Loucy (cell line): ENCODE measurements at regions not wholly inside any gene's neighbourhood (a gene's known extent, or its start where the extent isn't known, plus 50 kb on each side); places are given as distances from the start of the nearest gene placed in this dataset.
A peak's percentile ranks its signal among the peaks of the same experiment; 100 is the strongest.

ENCODE experiments used
- H2AFZ ChIP-seq: fragments of 200-600 bp; sonication (generic); 2 replicates; pipeline ENCODE4 v1.6.0; 2016; ENCODE audit warnings: antibody characterized with exemption, mild to moderate bottlenecking, low read length, moderate library complexity
- H3F3A ChIP-seq: fragments of 200-600 bp; 2 replicates; pipeline ENCODE4 v1.6.0; 2016; ENCODE audit warnings: antibody characterized with exemption, low read depth, mild to moderate bottlenecking
- H3K27me3 ChIP-seq: fragments of 200-600 bp; sonication (generic); 2 replicates; pipeline ENCODE4 v1.6.1; 2014; ENCODE audit warnings: low read length, mild to moderate bottlenecking; ENCODE audit not compliant: insufficient read depth, poor library complexity, severe bottlenecking
- H3K36me3 ChIP-seq: fragments of 200-600 bp; sonication (generic); 2 replicates; pipeline ENCODE4 v1.6.1; 2016; ENCODE audit warnings: low read length; ENCODE audit not compliant: insufficient read depth
- H3K4me1 ChIP-seq: fragments of 200-600 bp; sonication (generic); 2 replicates; pipeline ENCODE4 v1.5.1; 2014; ENCODE audit warnings: low read length, mild to moderate bottlenecking; ENCODE audit not compliant: insufficient read depth, poor library complexity, severe bottlenecking
- H3K4me2 ChIP-seq: fragments of 200-600 bp; sonication (generic); 2 replicates; pipeline ENCODE4 v1.6.0; 2014; ENCODE audit warnings: antibody characterized with exemption, low read length, low read depth, mild to moderate bottlenecking; ENCODE audit not compliant: poor library complexity, severe bottlenecking
- H3K4me3 ChIP-seq: fragments of 200-600 bp; sonication (generic); 2 replicates; pipeline ENCODE4 v1.5.1; 2014; ENCODE audit warnings: low read length, mild to moderate bottlenecking, mixed read lengths; ENCODE audit not compliant: poor library complexity, severe bottlenecking
- H3K79me2 ChIP-seq: fragments of 200-600 bp; sonication (generic); 2 replicates; pipeline ENCODE4 v1.6.1; 2014; ENCODE audit warnings: low read length; ENCODE audit not compliant: insufficient read depth
- H3K9ac ChIP-seq: fragments of 200-600 bp; sonication (generic); 2 replicates; pipeline ENCODE4 v1.6.0; 2014; ENCODE audit warnings: mild to moderate bottlenecking, low read depth, low read length, moderate library complexity; ENCODE audit not compliant: poor library complexity, severe bottlenecking
- H3K9me2 ChIP-seq: fragments of 200-600 bp; sonication (generic); replicated peaks from 2 replicates; pipeline ENCODE4 v1.6.1; 2016; ENCODE audit warnings: low read depth, low read length, mixed read lengths
- H3K9me3 ChIP-seq: fragments of 200-600 bp; sonication (generic); 2 replicates; pipeline ENCODE4 v1.6.1; 2014; ENCODE audit warnings: mild to moderate bottlenecking, antibody characterized with exemption, low read length, low read depth; ENCODE audit not compliant: insufficient read depth
- H4K20me1 ChIP-seq: fragments of 200-600 bp; sonication (generic); 2 replicates; pipeline ENCODE4 v1.6.0; 2014; ENCODE audit warnings: antibody characterized with exemption, low read length, mild to moderate bottlenecking; ENCODE audit not compliant: insufficient read depth, poor library complexity, severe bottlenecking
- EZH2phosphoT487 ChIP-seq: fragments of 200-600 bp; IDR thresholded peaks from 2 replicates; pipeline ENCODE4 v1.6.1; 2018; ENCODE audit warnings: antibody characterized with exemption, mild to moderate bottlenecking, moderate library complexity, borderline replicate concordance
- TF ChIP-seq, protein P1 (sequence below): fragments of 200-600 bp; sonication (generic); conservative IDR thresholded peaks from 2 replicates; pipeline ENCODE4 v1.5.1; 2014; ENCODE audit warnings: mild to moderate bottlenecking, antibody characterized with exemption, low read length

DNA sequence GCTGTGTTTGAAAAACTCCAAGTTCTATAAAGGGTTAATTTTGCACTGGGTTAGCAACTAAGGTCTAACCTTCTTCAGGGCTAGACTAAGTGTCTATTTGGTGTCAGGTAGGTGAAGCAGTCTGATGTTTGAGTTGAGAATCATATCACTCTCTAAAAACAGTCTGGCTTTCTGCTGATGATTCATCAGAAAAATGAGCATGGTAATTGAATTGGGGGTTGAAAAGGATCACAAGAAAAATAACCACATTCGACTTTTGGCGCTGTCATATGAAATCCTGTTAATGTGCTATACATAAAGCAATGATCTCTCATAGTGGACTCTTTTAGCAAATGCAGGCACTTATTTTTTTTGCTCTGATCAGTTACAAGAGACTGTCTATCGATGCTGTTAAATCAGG is 242.2 kb upstream of the AZI2 start:
- Histone ChIP-seq H3K36me3 (no peaks in the 10 kb centered on the region), H3K9me3 (no peaks in the 10 kb centered on the region), H3K79me2 (no peaks in the 10 kb centered on the region), H4K20me1 (no peaks in the 10 kb centered on the region), H3K4me3 (no peak overlapping the region), H3K4me1 (no peaks in the 10 kb centered on the region), H3K4me2 (peak overlapping the region; percentile 1), H3K9me2 (no peaks in the 10 kb centered on the region), H3K27me3 (no peaks in the 10 kb centered on the region), H2AFZ (no peak overlapping the region), H3F3A (no peaks in the 10 kb centered on the region), H3K9ac (no peak overlapping the region)
- TF ChIP-seq, protein P1, sequence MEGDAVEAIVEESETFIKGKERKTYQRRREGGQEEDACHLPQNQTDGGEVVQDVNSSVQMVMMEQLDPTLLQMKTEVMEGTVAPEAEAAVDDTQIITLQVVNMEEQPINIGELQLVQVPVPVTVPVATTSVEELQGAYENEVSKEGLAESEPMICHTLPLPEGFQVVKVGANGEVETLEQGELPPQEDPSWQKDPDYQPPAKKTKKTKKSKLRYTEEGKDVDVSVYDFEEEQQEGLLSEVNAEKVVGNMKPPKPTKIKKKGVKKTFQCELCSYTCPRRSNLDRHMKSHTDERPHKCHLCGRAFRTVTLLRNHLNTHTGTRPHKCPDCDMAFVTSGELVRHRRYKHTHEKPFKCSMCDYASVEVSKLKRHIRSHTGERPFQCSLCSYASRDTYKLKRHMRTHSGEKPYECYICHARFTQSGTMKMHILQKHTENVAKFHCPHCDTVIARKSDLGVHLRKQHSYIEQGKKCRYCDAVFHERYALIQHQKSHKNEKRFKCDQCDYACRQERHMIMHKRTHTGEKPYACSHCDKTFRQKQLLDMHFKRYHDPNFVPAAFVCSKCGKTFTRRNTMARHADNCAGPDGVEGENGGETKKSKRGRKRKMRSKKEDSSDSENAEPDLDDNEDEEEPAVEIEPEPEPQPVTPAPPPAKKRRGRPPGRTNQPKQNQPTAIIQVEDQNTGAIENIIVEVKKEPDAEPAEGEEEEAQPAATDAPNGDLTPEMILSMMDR = no peak
- no peak for TF ChIP-seq EZH2phosphoT487

DNA sequence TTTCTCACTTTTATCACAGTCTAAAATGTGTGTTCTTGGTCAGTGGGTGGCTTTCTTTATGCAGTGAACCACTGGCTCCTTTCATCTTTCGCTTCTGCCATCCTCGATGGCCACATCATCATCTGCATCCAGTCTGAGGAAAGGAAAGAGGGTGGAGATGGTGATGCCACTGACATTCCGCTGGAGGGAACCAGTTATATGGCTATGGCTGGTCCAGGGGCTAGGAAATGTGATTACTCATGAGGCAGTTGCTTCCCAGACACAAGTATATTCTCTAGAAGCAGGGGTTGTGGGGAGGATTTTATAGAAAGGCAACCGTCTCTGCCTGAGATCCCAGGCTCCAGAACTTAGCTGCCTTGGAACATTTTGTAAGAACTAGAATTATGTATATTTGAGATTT is 246.7 kb upstream of the AZI2 start:
- Histone ChIP-seq H3K9me3 (no peaks in the 10 kb centered on the region), H3K4me1 (no peaks in the 10 kb centered on the region), H3K4me2 (no peak overlapping the region), H4K20me1 (no peaks in the 10 kb centered on the region), H3F3A (no peaks in the 10 kb centered on the region), H3K4me3 (no peak overlapping the region), H2AFZ (no peak overlapping the region), H3K27me3 (no peaks in the 10 kb centered on the region), H3K79me2 (no peaks in the 10 kb centered on the region), H3K9me2 (no peaks in the 10 kb centered on the region), H3K9ac (no peak overlapping the region), H3K36me3 (no peaks in the 10 kb centered on the region)
- TF ChIP-seq, protein P1 = no peak
- no peak for TF ChIP-seq EZH2phosphoT487

DNA sequence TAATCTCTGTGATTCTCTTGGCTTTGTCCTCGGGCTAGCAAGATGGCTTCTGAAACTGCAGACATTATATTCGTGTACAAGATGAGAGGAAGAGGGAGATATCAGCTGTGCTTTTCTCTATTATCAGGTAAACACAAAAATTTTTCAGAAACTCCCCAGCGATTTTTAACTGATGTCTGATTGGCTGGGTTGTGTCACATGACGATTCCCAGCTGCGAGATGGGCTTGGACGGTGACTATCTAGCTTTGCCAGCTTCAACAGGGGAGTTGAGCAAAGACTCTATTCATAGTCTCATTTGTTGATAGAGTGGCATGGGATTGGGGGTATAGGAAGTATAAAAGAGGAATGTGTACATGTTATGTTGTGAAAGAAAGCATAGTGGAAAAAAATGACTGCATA is 248.8 kb upstream of the AZI2 start:
- H3K4me2 ChIP-seq = no peak overlapping the region
- no peaks in the 10 kb centered on the region for H3F3A ChIP-seq
- no peaks in the 10 kb centered on the region for H3K79me2 ChIP-seq
- H2AFZ ChIP-seq = no peak overlapping the region; the same call in 1 of the 2 replicates
- H4K20me1 ChIP-seq = no peaks in the 10 kb centered on the region
- H3K4me3 ChIP-seq = no peak overlapping the region
- no peak overlapping the region for H3K9ac ChIP-seq
- TF ChIP-seq EZH2phosphoT487 = no peak
- TF ChIP-seq, protein P1 = no peak
- H3K9me3 ChIP-seq = no peaks in the 10 kb centered on the region
- no peaks in the 10 kb centered on the region for H3K4me1 ChIP-seq
- no peaks in the 10 kb centered on the region for H3K27me3 ChIP-seq
- H3K36me3 ChIP-seq = no peaks in the 10 kb centered on the region
- no peaks in the 10 kb centered on the region for H3K9me2 ChIP-seq
